ENCODE measurements at regions not wholly inside any gene's neighbourhood (a gene's known extent, or its start where the extent isn't known, plus 50 kb on each side); places are given as distances from the start of the nearest gene placed in this dataset.
A peak's percentile ranks its signal among the peaks of the same experiment; 100 is the strongest.
"Not testable (repeated sequence)": the region's sequence is repeated elsewhere in the genome, so short reads cannot be mapped to it uniquely, and the experiment has no call there.

GRCh38 chr12:115810122-115810901 lies 467.2 kb downstream of the MED13L start:
- no peak for DNase-seq

- no peak for DNase-seq
These were observed 471.5 kb downstream of the MED13L start for GRCh38 chr12:115806000-115806399.

- DNase-seq: no peak
These were observed 474.7 kb downstream of the MED13L start for GRCh38 chr12:115802767-115803166.

- no peak for DNase-seq
These were observed 475.6 kb downstream of the MED13L start for GRCh38 chr12:115801871-115802270.

- DNase-seq: no peak
These were observed 477.9 kb downstream of the MED13L start for GRCh38 chr12:115799610-115800009.

GRCh38 chr12:115798309-115798917 lies 479.1 kb downstream of the MED13L start:
- no peak for DNase-seq

- no peak for DNase-seq
These were observed 482.8 kb downstream of the MED13L start for GRCh38 chr12:115794659-115795081.

GRCh38 chr12:115791331-115791730 lies 486.2 kb downstream of the MED13L start:
- no peak for DNase-seq

- DNase-seq: no peak
These were observed 487.0 kb downstream of the MED13L start for GRCh38 chr12:115790526-115790925.

GRCh38 chr12:115786490-115786889 lies 491.0 kb downstream of the MED13L start:
- DNase-seq: not testable (repeated sequence)

- no peak for DNase-seq
These were observed 491.9 kb downstream of the MED13L start for GRCh38 chr12:115785548-115785947.

- DNase-seq: no peak
These were observed 501.1 kb downstream of the MED13L start for GRCh38 chr12:115776399-115776798.

GRCh38 chr12:115774148-115774895 lies 503.2 kb downstream of the MED13L start:
- no peak for DNase-seq

- DNase-seq: no peak
These were observed 505.9 kb downstream of the MED13L start for GRCh38 chr12:115771601-115772000.

- no peak for DNase-seq
These were observed 506.4 kb downstream of the MED13L start for GRCh38 chr12:115771065-115771464.

GRCh38 chr12:115770643-115771042 lies 506.9 kb downstream of the MED13L start:
- no peak for DNase-seq

GRCh38 chr12:115767916-115768315 lies 509.6 kb downstream of the MED13L start:
- DNase-seq: no peak

GRCh38 chr12:115763982-115764621 lies 513.4 kb downstream of the MED13L start:
- DNase-seq: no peak

GRCh38 chr12:115763376-115763775 lies 514.1 kb downstream of the MED13L start:
- DNase-seq: peak; percentile 27

- no peak for DNase-seq
These were observed 514.6 kb downstream of the MED13L start for GRCh38 chr12:115762936-115763335.

GRCh38 chr12:115761784-115762183 lies 515.7 kb downstream of the MED13L start:
- no peak for DNase-seq

GRCh38 chr12:115760231-115760630 lies 517.3 kb downstream of the MED13L start:
- DNase-seq: no peak
